Activated T-cell treated with anti-CD3 and anti-CD28 coated beads, Interleukin-2, amount 50 U/mL, for 48 hours (primary cell): ENCODE measurements at regions not wholly inside any gene's neighbourhood (a gene's known extent, or its start where the extent isn't known, plus 50 kb on each side); places are given as distances from the start of the nearest gene placed in this dataset.
"Not testable (repeated sequence)": the region's sequence is repeated elsewhere in the genome, so short reads cannot be mapped to it uniquely, and the experiment has no call there.

Experiments used
- DNase-seq, 2 experiments: peaks; one replicate each; pipeline ENCODE4 v3.0.0-alpha.2; 2020

GRCh38 chr2:176885001-176885643, 327.5 kb upstream of the HNRNPA3 start:
- DNase-seq = no peak

GRCh38 chr2:176885661-176886060, 326.9 kb upstream of the HNRNPA3 start:
- DNase-seq = no peak

- no peak for DNase-seq
Measured at GRCh38 chr2:176891105-176891504, 321.5 kb upstream of the HNRNPA3 start.

- no peak for DNase-seq
Measured at GRCh38 chr2:176891857-176892256, 320.7 kb upstream of the HNRNPA3 start.

- DNase-seq = no peak
Measured at GRCh38 chr2:176892676-176893226, 319.8 kb upstream of the HNRNPA3 start.

GRCh38 chr2:176895158-176895557, 317.4 kb upstream of the HNRNPA3 start:
- no peak for DNase-seq

GRCh38 chr2:176902454-176902853, 310.1 kb upstream of the HNRNPA3 start:
- no peak for DNase-seq

GRCh38 chr2:176904053-176904452, 308.5 kb upstream of the HNRNPA3 start:
- DNase-seq = not testable (repeated sequence)

GRCh38 chr2:176907341-176907740, 305.3 kb upstream of the HNRNPA3 start:
- DNase-seq = no peak

GRCh38 chr2:176910828-176911227, 301.8 kb upstream of the HNRNPA3 start:
- DNase-seq = no peak

GRCh38 chr2:176913955-176914354, 298.6 kb upstream of the HNRNPA3 start:
- DNase-seq = no peak

- no peak for DNase-seq
Measured at GRCh38 chr2:176914371-176914770, 298.2 kb upstream of the HNRNPA3 start.

- DNase-seq = not testable (repeated sequence)
Measured at GRCh38 chr2:176922545-176922944, 290.0 kb upstream of the HNRNPA3 start.

- DNase-seq = no peak
Measured at GRCh38 chr2:176923205-176923604, 289.4 kb upstream of the HNRNPA3 start.

GRCh38 chr2:176924909-176925534, 287.6 kb upstream of the HNRNPA3 start:
- no peak for DNase-seq

- DNase-seq = no peak
Measured at GRCh38 chr2:176926453-176926852, 286.1 kb upstream of the HNRNPA3 start.

- not testable (repeated sequence) for DNase-seq
Measured at GRCh38 chr2:176929387-176929786, 283.2 kb upstream of the HNRNPA3 start.

- DNase-seq = no peak
Measured at GRCh38 chr2:176931588-176932563, 280.7 kb upstream of the HNRNPA3 start.

- DNase-seq = no peak
Measured at GRCh38 chr2:176934131-176934530, 278.5 kb upstream of the HNRNPA3 start.

GRCh38 chr2:176934869-176935415, 277.7 kb upstream of the HNRNPA3 start:
- no peak for DNase-seq

- DNase-seq = no peak
Measured at GRCh38 chr2:176935543-176936102, 277.0 kb upstream of the HNRNPA3 start.

- DNase-seq = no peak
Measured at GRCh38 chr2:176936410-176936809, 276.2 kb upstream of the HNRNPA3 start.

GRCh38 chr2:176944998-176945397, 267.6 kb upstream of the HNRNPA3 start:
- DNase-seq = no peak
